ENCODE measurements at regions not wholly inside any gene's neighbourhood (a gene's known extent, or its start where the extent isn't known, plus 50 kb on each side); places are given as distances from the start of the nearest gene placed in this dataset.

DNA sequence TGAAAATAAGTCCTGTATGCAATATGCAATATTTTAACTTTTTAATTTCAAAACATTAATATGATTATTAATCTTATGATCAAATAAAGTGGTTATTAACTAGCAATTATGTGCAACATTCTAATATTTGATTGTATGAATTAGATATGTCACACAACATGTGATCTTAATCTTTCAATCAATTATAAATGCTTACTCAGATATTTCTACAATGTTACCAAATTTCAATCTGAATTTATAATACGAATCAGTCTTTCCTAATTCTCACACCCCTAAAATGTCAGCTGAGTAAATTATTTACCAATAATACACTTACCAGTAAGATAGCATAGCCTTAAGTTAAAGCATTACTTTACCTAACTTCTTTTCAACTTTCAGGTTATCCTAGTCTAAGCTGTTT, 186.3 kb downstream of the CALCRL start:
- TF ChIP-seq EZH2 (IDR thresholded peaks at IDR 0.05; ENCODE audit: borderline replicate concordance, low read depth, low read length) (no peak), PCBP2 (IDR thresholded peaks at IDR 0.05; ENCODE audit: low read depth, low read length, poor library complexity, severe bottlenecking) (no peak), CTCF (IDR thresholded peaks at IDR 0.05 in 2 of 3, conservative IDR thresholded peaks at IDR 0.05 in 1 of 3; ENCODE audit: insufficient read depth in 2 of 3, low read depth in 1 of 3, low read length in 3 of 3) (no peak), KDM1A (IDR thresholded peaks at IDR 0.05) (no peak), YY1 (IDR thresholded peaks at IDR 0.05; ENCODE audit: borderline replicate concordance in 1 of 3, control insufficient read depth in 1 of 3, extremely low read depth in 1 of 3, insufficient read depth in 3 of 3, insufficient read length in 1 of 3, insufficient replicate concordance in 2 of 3, low read depth in 1 of 3, low read length in 2 of 3) (no peak)
- TF ChIP-seq, protein P1, sequence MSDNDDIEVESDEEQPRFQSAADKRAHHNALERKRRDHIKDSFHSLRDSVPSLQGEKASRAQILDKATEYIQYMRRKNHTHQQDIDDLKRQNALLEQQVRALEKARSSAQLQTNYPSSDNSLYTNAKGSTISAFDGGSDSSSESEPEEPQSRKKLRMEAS (CRISPR knock-in tag; IDR thresholded peaks at IDR 0.05) = no peak

All from K562 (cell line).